GM21367 (cell line): ENCODE measurements at regions not wholly inside any gene's neighbourhood (a gene's known extent, or its start where the extent isn't known, plus 50 kb on each side); places are given as distances from the start of the nearest gene placed in this dataset.

ENCODE experiments used
- ATAC-seq: cut with Tn5 transposase; IDR thresholded peaks from one replicate; pipeline ENCODE4 v1.9.1; 2021; ENCODE audit not compliant: unreplicated experiment

- ATAC-seq: no peak
These were observed 725.3 kb downstream of the TUSC7 start for GRCh38 chr3:117434661-117435412.

GRCh38 chr3:117435506-117435905 lies 725.9 kb downstream of the TUSC7 start:
- ATAC-seq: no peak

DNA sequence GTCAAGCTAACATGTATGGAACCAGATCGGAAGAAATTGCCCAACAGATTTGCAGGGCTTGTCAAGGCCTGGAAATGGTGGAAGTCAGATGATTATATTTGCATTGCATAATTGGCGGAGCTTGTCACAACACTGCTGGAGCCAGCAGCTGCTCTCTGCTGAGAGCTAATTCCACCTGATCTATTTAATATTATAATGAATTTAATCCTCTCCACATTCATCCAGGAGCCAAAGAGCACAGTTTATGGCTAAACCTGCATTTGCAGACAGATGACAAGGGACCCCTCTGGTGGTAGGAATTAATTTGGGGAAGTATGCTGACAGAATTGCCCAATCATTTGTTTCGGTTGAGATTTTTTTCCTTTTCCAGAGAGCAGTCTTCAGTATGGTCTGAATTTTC lies 730.2 kb downstream of the TUSC7 start:
- ATAC-seq: no peak

GRCh38 chr3:117441851-117442250 lies 732.3 kb downstream of the TUSC7 start:
- ATAC-seq: no peak

- no peak for ATAC-seq
These were observed 733.0 kb downstream of the TUSC7 start for GRCh38 chr3:117442566-117442965.

DNA sequence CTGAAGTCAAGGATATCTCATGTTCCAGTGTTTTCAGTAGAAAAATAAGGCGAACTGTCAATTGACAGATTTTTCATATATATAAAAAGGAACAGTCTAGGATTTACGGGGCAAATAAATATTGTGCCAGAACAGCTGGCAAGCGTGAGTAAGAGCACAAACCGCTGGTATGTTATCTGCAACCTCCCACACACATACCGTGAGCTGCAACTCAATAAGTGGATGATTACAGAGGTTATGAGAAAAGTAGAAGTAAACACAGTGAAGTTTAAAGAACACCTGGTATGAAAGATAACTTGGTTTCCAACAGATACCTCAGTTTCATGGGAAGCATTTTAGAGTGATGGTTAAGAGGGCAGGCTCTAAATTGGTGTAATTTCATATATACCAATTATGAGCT lies 733.4 kb downstream of the TUSC7 start:
- no peak for ATAC-seq

DNA sequence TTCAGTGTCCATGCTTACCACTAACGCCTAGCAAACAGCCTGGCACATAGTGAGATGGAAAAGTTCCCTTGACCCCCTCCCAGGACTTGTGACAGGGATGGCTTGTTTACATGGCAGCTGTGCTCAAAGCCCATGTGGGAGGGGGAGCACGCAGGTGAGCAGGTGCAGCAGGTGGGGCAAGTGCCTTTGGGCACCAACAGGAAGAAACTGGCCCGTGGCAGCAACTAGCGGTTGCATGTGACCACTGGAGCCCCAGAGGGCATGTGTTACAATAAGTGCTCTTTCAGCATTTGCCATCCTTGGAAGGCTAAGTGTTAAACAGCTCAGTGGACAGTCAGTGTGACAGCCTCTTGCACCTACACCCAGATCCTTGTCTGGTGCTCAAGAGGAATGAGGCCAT lies 734.6 kb downstream of the TUSC7 start:
- no peak for ATAC-seq

DNA sequence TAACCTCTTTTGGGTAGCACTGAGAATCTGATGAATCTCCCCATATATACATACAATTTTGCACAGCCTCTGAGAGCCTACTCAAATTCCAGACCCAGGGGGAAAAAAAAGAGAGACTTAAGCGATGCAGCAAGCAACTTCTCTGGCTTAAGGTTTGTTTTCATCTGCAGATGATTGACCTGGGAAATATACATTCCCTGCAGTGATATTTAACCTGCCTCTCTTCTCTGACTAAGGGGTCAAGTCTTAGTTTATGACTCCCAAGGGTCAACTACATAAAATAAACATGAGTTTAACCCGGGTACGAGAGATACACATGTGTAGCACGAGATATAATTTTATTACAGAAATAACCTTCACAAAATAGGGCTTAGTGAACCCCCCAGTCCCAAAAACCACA lies 737.8 kb downstream of the TUSC7 start:
- ATAC-seq: no peak

- no peak for ATAC-seq
These were observed 740.4 kb downstream of the TUSC7 start for GRCh38 chr3:117450026-117450425.

DNA sequence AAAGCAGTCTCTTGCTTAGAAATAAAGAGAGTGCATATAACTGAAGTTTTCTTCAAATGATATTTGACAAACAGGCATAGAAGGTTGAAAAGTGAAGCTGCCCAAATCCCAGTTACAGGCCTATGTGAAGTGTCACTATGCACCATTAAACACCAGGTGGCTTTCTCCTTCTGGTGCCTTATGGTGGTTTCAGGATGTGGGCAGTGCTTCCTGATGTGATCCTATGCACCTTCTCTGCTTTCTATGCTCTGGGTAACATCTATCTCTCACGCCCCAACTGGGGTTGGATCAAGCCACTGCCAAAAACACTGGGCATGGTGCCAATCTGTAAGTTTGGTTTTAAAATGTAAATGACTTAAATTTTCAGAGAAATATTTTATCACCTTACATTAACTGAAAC lies 744.7 kb downstream of the TUSC7 start:
- ATAC-seq: no peak

- no peak for ATAC-seq
These were observed 745.3 kb downstream of the TUSC7 start for GRCh38 chr3:117454908-117455307.

- no peak for ATAC-seq
These were observed 746.2 kb downstream of the TUSC7 start for GRCh38 chr3:117455782-117456181.

DNA sequence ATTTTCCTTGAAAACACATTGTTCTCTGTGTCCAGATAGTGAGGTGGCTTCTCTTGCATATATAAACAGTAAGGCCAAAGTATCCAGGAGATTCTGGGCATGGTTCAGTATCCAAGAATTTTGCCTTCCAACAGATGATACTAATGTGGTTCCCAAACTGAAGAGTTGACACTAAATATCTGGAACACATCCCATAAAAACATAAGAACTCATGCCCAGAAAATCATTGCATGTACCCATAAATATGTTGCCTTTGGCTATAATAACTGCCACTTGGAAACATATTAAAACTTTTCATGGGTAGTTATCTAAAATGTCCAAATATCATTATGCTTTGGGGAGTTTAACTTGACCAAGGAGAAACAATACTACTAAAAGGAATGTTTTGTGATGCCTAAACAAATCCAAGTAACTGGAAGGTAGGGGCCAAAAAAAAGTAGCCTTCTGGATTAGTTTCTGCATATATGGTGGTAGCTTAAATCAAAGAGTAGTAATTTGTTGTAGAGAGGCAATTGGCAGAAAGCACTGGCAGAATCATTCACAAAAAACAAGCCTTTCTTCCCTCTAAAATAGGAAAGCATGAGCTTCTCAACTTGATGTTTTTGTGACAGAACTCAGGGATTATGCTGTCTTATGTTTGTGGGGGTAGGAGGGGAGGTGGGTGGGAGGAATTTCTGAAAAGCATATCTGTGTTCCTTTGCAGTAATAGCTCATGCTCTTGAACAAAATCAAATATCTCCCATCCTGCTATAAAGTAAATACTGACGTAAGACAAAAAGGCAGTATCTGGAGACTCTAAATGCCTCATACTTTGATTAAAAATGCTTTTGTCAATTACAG lies 753.9 kb downstream of the TUSC7 start:
- no peak for ATAC-seq

- no peak for ATAC-seq
These were observed 762.3 kb downstream of the TUSC7 start for GRCh38 chr3:117471831-117472230.

- no peak for ATAC-seq
These were observed 764.5 kb downstream of the TUSC7 start for GRCh38 chr3:117473981-117474538.

- ATAC-seq: no peak
These were observed 767.0 kb downstream of the TUSC7 start for GRCh38 chr3:117476572-117476971.

DNA sequence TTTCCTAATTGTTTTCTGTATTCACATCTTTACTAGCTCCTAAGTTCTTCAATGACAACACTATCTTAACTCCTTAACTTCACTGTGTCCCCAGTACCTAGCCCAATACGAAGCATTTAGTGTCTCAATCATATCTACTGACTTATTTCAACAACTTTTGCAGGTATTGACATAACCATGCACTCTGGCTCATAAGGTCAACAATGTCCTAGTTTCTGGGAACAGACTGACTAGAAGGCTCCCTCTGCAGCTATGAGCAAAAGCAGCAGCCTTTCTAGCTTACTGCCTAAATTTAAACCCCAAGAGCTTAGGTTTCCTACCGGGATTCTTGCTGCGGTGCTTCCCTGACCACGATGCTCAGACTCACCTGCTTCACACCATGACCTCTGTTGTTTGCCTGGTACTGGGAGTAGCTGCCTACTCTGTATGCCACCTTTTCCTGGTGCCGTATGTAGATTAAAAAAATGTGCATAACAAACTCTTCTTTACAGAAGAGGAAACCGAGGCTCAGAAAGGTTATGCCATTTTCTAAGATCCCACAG lies 767.7 kb downstream of the TUSC7 start:
- no peak for ATAC-seq

GRCh38 chr3:117479095-117479494 lies 769.5 kb downstream of the TUSC7 start:
- ATAC-seq: no peak

- no peak for ATAC-seq
These were observed 770.9 kb downstream of the TUSC7 start for GRCh38 chr3:117480525-117480924.

DNA sequence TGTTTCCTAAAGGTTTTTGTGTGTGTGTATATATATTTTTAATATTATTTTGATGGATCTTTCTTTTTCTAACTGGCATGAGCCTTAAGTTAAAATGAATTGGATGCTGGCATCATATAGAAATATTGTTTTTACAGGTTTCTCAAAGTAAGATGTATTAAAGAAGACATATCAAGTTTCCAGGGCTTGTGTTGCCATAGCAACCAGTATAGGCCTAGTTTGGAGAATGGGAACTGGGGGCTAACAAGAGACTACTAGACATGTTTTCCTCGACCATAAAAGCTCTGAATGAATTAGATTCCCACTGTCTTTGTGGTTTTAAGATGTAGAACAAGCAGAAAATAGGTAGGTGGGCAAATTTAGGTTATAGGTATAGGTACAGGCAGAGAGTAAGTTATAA lies 771.4 kb downstream of the TUSC7 start:
- no peak for ATAC-seq

DNA sequence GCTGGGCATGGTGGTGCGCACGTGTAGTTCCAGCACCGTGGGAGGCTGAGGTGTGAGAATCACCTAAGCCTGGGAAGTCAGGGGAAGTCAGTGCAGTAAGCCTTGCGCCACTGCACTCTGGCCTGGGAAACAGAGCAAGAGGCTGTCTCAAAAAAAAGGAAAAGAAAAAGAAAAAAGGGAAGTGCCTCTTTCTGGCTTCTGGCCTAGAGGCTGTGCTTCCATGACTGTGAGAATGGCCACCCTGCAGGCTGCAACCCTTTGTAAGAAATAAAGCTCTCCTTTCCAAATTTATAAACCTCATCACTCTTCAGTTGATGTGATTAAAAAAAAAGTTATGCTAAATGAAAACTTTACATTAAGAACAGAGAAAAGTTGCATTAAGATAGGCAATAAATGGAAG lies 774.3 kb downstream of the TUSC7 start:
- ATAC-seq: no peak

- no peak for ATAC-seq
These were observed 776.3 kb downstream of the TUSC7 start for GRCh38 chr3:117485841-117486240.
